ENCODE measurements at regions not wholly inside any gene's neighbourhood (a gene's known extent, or its start where the extent isn't known, plus 50 kb on each side); places are given as distances from the start of the nearest gene placed in this dataset.
"Not testable (repeated sequence)": the region's sequence is repeated elsewhere in the genome, so short reads cannot be mapped to it uniquely, and the experiment has no call there.

GRCh38 chr5:109575506-109575905 lies 114.2 kb upstream of the MAN2A1 start:
- no peak for DNase-seq (ENCODE audit: low spot score)

GRCh38 chr5:109574985-109575384 lies 114.7 kb upstream of the MAN2A1 start:
- DNase-seq (ENCODE audit: low spot score) = no peak

GRCh38 chr5:109573766-109574165 lies 116.0 kb upstream of the MAN2A1 start:
- DNase-seq (ENCODE audit: low spot score) = no peak

- DNase-seq (ENCODE audit: low spot score) = no peak
Observed at GRCh38 chr5:109573256-109573655, 116.5 kb upstream of the MAN2A1 start.

GRCh38 chr5:109571785-109572184 lies 117.9 kb upstream of the MAN2A1 start:
- no peak for DNase-seq (ENCODE audit: low spot score)

- no peak for DNase-seq (ENCODE audit: low spot score)
Observed at GRCh38 chr5:109570362-109570874, 119.3 kb upstream of the MAN2A1 start.

GRCh38 chr5:109567374-109568044 lies 122.2 kb upstream of the MAN2A1 start:
- peak; percentile 27 for DNase-seq (ENCODE audit: low spot score)

GRCh38 chr5:109566361-109566760 lies 123.4 kb upstream of the MAN2A1 start:
- DNase-seq (ENCODE audit: low spot score) = no peak

- DNase-seq (ENCODE audit: low spot score) = no peak
Observed at GRCh38 chr5:109563739-109564138, 126.0 kb upstream of the MAN2A1 start.

GRCh38 chr5:109563189-109563588 lies 126.5 kb upstream of the MAN2A1 start:
- DNase-seq (ENCODE audit: low spot score) = no peak

GRCh38 chr5:109562441-109562840 lies 127.3 kb upstream of the MAN2A1 start:
- DNase-seq (ENCODE audit: low spot score) = no peak

GRCh38 chr5:109561447-109561846 lies 128.3 kb upstream of the MAN2A1 start:
- DNase-seq (ENCODE audit: low spot score) = no peak

GRCh38 chr5:109560554-109560953 lies 129.2 kb upstream of the MAN2A1 start:
- no peak for DNase-seq (ENCODE audit: low spot score)

GRCh38 chr5:109558952-109559351 lies 130.8 kb upstream of the MAN2A1 start:
- DNase-seq (ENCODE audit: low spot score) = no peak

- no peak for DNase-seq (ENCODE audit: low spot score)
Observed at GRCh38 chr5:109558364-109558763, 131.4 kb upstream of the MAN2A1 start.

- DNase-seq (ENCODE audit: low spot score) = no peak
Observed at GRCh38 chr5:109553846-109554245, 135.9 kb upstream of the MAN2A1 start.

GRCh38 chr5:109551234-109551633 lies 138.5 kb upstream of the MAN2A1 start:
- DNase-seq (ENCODE audit: low spot score) = not testable (repeated sequence)

- no peak for DNase-seq (ENCODE audit: low spot score)
Observed at GRCh38 chr5:109550077-109550476, 139.7 kb upstream of the MAN2A1 start.

- DNase-seq (ENCODE audit: low spot score) = no peak
Observed at GRCh38 chr5:109546461-109546860, 136.7 kb upstream of the PJA2 start.

GRCh38 chr5:109544873-109545272 lies 135.1 kb upstream of the PJA2 start:
- not testable (repeated sequence) for DNase-seq (ENCODE audit: low spot score)

- DNase-seq (ENCODE audit: low spot score) = not testable (repeated sequence)
Observed at GRCh38 chr5:109538692-109539091, 128.9 kb upstream of the PJA2 start.

- not testable (repeated sequence) for DNase-seq (ENCODE audit: low spot score)
Observed at GRCh38 chr5:109535090-109535489, 125.3 kb upstream of the PJA2 start.

GRCh38 chr5:109533751-109534272 lies 124.0 kb upstream of the PJA2 start:
- DNase-seq (ENCODE audit: low spot score) = peak; percentile 14

All from H4 (cell line).